ENCODE measurements at regions not wholly inside any gene's neighbourhood (a gene's known extent, or its start where the extent isn't known, plus 50 kb on each side); places are given as distances from the start of the nearest gene placed in this dataset.
"Not testable (repeated sequence)": the region's sequence is repeated elsewhere in the genome, so short reads cannot be mapped to it uniquely, and the experiment has no call there.

GRCh38 chr16:85203462-85203813 is 91.2 kb upstream of the CIBAR2 start:
- no peak for DNase-seq (ENCODE audit: low read depth)

DNA sequence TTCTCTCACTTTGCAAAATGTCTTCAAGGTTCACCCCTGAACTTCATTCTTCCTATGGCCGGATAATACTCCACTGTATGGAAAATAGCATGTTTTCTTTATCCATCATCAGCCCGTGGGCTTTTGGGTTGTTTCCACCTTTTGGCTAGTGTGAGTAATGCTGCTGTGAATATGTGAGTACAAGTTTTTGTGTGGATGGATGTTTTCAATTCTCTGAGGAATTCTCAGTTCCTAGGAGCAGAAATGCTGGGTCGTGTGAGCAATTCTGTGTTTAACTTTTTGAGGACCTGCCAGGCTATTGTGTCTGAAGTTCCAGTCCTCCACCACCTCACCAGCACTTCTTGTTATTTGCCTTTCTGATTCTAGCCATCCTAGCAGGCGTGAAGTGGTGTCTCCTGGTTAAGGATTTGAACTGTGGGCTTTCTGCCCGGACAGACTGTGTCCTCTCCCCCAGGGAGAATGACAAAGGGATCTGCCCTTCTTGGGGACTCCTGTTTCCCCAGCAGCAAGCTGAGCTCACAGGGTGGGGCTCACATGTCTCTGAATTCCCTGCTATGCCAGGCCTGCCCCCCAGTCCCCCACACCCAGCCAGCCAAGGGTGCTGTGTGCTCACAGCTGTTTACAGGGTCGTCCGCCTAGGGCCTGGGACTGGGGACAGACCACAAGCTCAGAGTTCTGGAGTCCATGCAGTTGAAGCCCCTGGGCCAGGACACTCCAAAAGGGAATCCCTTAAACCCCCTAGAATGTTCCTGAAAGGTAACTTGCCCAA is 92.2 kb upstream of the CIBAR2 start:
- DNase-seq (ENCODE audit: low read depth), result no peak

DNA sequence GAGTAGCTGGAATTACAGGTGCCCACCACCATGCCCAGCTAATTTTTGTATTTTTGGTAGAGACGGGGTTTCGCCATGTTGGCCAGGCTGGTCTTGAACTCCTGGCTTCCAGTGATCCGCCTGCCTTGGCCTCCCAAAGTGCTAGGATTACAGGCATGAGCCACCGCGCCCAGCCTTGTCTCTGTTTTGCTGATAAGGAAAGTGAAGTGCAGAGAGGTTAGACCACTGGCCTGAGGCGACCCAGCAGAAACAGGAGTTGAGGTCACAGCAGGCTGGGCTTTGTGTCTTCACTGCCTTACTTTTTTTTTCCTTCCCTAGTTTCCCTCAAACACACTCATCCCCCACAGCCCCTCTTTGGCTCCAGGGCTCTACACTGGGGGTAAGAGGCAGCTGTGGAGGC is 93.0 kb upstream of the CIBAR2 start:
- DNase-seq (ENCODE audit: low read depth), result not testable (repeated sequence)

DNA sequence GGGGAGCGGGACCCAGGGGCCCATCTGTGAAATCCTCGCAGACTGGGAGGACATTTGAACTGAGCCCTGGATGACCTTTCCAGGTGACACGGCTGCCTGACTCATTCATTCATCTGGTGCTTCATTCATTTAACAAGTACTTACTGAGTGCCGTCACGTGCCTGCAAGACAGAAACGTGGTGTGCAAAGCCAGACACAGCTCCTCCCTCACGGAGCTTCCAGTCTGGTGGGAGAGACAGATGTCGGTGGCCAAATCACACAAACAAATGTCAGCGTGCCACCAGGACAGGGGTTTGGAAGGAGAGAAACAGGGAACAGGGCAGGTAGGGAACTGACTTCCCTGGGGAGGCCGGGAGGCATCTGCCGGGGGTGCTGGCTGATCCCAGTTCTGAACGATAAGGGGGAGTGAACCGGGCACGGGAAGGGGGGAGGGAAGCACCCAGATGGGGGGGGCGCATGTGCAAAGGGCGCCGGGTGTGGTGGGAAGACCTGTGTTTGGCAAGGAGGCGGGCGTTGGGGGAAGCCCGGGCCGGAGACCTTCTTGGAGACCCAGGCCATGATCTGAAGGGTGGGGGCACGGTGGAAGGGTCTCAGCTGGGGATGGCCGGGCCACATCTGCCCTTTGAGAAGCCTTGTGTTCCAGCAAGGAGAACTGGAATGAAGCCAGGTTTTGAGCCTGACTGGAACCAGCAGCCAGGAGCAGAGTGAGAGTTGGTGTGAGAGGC is 93.6 kb upstream of the CIBAR2 start:
- DNase-seq (ENCODE audit: low read depth), result no peak

- DNase-seq (ENCODE audit: low read depth), result no peak
These were observed 94.4 kb upstream of the CIBAR2 start for GRCh38 chr16:85206472-85207356.

- DNase-seq (ENCODE audit: low read depth), result no peak
These were observed 95.2 kb upstream of the CIBAR2 start for GRCh38 chr16:85207357-85207921.

DNA sequence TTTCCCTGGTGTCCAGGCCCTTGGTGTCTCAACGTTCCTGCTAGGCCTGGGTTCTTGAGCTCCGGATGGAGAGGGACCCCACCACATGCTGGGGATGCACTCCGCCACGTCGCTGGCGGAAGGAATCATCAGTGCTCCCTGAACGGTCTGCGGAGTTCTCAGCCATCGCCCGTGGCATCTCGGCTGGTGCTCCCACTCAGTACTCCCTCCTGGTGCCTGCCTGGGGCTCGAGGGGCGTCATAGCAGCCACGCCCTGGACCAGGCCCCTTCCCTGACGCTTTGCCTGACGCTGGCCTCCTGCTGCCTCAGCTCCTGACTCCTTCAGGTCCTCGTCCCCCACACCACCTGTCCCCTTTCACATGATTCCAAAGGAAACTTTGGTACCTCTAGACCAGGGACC is 95.9 kb upstream of the CIBAR2 start:
- DNase-seq (ENCODE audit: low read depth), result no peak

GRCh38 chr16:85208643-85209520 is 96.6 kb upstream of the CIBAR2 start:
- DNase-seq (ENCODE audit: low read depth), result no peak

DNA sequence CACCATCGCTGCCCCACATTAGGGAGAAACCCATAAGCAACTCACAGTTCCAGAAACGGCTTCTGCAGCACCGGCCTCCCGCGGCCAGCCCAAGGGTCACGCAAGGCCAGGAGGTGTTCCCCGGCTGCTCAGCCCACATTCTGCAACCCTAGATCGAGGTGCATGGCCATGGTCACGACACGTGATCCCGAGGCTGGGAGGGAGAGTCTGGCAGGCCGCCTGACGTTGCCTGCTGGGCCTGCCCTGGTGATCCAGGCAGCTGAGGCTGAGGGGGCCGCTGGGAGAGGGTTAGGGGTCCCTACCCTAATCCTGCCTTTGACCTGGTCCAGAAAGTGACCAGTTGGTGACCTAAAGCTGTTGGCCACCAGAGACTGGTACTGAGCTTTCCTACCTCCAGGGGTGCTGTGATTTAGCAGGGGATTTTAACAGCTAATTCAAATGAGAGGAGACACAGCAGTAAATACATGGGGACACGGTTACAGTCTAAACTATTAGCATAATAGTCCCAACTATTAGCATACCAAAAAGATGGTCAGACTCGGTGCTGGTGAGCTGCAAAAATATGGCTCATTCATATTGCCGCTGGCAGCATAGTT is 97.4 kb upstream of the CIBAR2 start:
- no peak for DNase-seq (ENCODE audit: low read depth)

GRCh38 chr16:85210423-85211169 is 98.3 kb upstream of the CIBAR2 start:
- no peak for DNase-seq (ENCODE audit: low read depth)

DNA sequence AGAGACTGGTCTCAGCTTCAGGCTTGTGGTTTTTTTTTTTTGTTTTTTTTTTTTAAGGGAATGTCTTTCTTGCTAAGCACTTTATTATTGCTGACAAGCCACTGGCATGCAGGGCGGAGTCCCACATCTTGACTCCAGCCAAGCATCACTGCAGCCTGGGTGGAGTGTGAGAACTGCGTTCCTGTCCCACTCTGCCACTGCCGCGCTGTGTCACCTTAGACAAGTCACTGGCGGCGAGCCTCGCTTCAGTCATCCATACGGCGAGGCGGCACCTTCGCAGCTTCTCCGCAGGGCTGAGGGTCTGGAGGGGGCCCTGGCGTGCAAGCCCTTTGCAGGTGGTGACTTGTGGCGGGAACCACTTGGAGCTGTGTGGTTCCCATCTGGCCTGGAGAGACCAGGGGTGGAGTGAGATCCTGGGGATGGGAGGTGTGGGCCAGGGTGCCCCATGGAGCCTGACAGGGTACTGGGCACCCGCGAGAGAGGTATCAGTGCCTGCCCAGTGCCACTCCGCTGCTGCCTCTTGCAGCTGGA is 99.1 kb upstream of the CIBAR2 start:
- no peak for DNase-seq (ENCODE audit: low read depth)

GRCh38 chr16:85213926-85214675 is 101.8 kb upstream of the CIBAR2 start:
- DNase-seq (ENCODE audit: low read depth), result no peak

GRCh38 chr16:85215478-85216118 is 103.3 kb upstream of the CIBAR2 start:
- DNase-seq (ENCODE audit: low read depth), result no peak

DNA sequence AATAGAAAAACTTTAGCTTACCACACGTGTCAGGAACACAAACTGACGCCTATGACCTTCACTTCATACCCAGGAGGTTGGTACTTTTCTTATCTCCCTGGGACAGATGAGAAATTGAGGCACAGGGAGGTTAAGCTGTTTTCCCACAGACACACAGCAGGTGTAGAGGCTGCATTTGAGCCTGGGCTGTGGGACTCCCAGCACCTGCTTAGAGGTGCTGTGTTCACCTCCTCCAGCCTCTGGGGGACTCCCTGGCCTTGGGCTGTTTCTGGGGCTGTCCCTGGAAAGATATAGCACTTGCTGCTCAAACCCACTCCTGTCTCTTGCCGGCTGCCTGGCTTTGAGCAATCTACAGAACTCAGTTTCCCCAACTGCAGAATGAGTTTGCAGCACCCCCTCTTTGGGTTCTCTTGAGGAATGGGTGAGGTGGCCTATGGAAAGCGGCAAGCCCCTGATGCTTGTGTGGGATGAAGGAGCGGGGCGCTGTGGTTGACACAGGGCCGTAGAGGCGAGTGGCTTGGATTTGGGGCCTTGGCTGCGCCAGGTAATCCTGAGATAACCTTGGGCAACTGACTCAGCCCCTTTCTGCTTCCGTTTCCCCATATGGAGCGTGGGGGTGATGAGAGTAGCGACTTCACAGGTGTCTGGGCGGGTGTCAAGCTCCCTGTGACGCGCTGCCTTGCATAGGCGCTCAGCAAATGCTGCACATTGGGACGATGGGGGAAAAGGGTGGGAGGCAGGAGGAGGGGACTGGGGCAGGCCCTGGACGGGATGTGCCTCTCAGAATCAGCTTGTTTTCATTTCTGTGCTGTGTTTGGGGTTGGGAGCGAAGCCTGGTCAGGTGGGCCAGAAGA is 104.5 kb upstream of the CIBAR2 start:
- DNase-seq (ENCODE audit: low read depth), result no peak

DNA sequence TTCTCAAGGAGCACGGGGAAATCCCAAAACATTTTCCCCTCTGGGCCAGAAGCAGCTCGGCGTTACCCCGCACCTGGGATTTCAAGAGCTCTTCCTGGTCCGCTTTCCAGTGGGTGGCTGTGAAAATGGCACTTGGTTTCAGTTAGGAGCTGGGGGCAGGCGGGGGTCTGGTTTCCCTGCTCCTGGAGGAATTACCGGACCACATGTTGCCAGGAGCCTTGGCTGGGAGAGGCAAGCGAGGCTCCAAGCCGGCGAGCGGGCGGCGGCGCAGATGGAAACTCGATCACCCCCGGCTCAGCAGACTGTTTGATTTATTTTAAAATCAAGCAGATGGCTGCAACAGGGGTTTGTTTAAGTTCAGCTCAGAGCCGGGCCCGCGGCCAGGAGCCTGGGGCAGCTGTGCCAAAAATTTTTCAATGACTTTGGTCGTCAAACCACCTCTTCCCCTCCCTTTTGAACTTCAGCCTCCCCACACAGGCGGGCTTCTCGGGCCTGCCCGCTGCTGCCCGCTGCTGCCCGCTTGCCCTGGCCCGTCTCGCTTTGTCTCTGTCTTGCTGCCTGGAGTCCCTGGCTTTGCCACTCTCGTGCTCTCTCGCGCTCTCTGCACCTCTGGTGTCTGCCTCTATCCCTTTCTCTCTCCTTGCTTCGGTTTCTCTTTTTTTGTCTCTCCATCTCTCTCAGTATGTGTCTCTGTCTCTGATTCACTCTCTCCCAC is 108.0 kb upstream of the CIBAR2 start:
- DNase-seq (ENCODE audit: low read depth), result no peak

- no peak for DNase-seq (ENCODE audit: low read depth)
These were observed 108.9 kb upstream of the CIBAR2 start for GRCh38 chr16:85220964-85221731.

Measured in stimulated activated CD8-positive, alpha-beta memory T cell treated with anti-CD3 and anti-CD28 coated beads, Interleukin-7, amount 100 ng/mL, for 24 hours (primary cell).